ENCODE measurements at regions not wholly inside any gene's neighbourhood (a gene's known extent, or its start where the extent isn't known, plus 50 kb on each side); places are given as distances from the start of the nearest gene placed in this dataset.

DNA sequence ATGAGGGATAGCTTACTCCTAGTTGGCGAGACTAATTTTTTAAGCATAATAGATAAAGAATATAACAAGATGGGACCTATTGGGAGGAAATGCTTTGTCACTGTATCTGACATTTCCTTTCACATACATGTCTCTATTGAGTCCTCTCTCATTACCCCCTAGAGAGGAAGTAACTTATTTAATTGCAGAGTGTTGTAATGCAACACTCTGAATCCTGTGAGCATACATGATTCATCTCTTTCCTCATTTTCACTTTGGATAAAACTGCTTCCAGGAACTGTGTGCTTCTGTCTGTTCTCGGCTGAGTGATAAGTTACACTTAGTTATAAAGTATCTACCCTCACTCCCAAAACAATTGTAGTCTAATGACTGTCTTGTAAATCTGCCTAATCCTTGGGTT is 266.1 kb upstream of the ANXA10 start:
- H3K4me1 ChIP-seq (ENCODE audit: insufficient read depth, low read length, severe bottlenecking) = no peaks in the 10 kb centered on the region
- no peaks in the 10 kb centered on the region for H4K20me1 ChIP-seq (ENCODE audit: insufficient read depth, low read length)
- H3K27me3 ChIP-seq (ENCODE audit: insufficient read depth, low read length) = no peaks in the 10 kb centered on the region
- no peaks in the 10 kb centered on the region for H3F3A ChIP-seq (ENCODE audit: insufficient read depth, low read length)
- H2AFZ ChIP-seq (ENCODE audit: low read length) = no peak overlapping the region
- TF ChIP-seq EZH2 (IDR thresholded peaks at IDR 0.05; ENCODE audit: borderline replicate concordance, low read length) (no peak), CTCF (IDR thresholded peaks at IDR 0.05; ENCODE audit: low read length) (no peak)
- H3K36me3 ChIP-seq (ENCODE audit: insufficient read depth, low read length) = no peaks in the 10 kb centered on the region
- no peaks in the 10 kb centered on the region for H3K79me2 ChIP-seq (ENCODE audit: insufficient read depth, low read length)
- H3K9me2 ChIP-seq (ENCODE audit: low read depth, low read length) = no peaks in the 10 kb centered on the region
- no peak overlapping the region for H3K4me2 ChIP-seq (ENCODE audit: low read length)
- no peaks in the 10 kb centered on the region for H3K9me3 ChIP-seq (ENCODE audit: low read length)
- H3K4me3 ChIP-seq (ENCODE audit: low read depth, low read length, poor library complexity, severe bottlenecking) = no peak overlapping the region
- H3K27ac ChIP-seq (ENCODE audit: low read depth, low read length, poor library complexity, severe bottlenecking) = no peak overlapping the region
- no peak overlapping the region for H3K9ac ChIP-seq (ENCODE audit: low read length)

- Histone ChIP-seq H3K79me2 (ENCODE audit: insufficient read depth, low read length) (no peaks in the 10 kb centered on the region), H3K36me3 (ENCODE audit: insufficient read depth, low read length) (no peaks in the 10 kb centered on the region), H4K20me1 (ENCODE audit: insufficient read depth, low read length) (no peaks in the 10 kb centered on the region), H3K4me3 (ENCODE audit: low read depth, low read length, poor library complexity, severe bottlenecking) (no peak overlapping the region), H3K4me2 (ENCODE audit: low read length) (no peak overlapping the region), H3K27me3 (ENCODE audit: insufficient read depth, low read length) (no peaks in the 10 kb centered on the region), H3K9ac (ENCODE audit: low read length) (no peak overlapping the region), H3K9me2 (ENCODE audit: low read depth, low read length) (no peaks in the 10 kb centered on the region), H3K27ac (ENCODE audit: low read depth, low read length, poor library complexity, severe bottlenecking) (no peak overlapping the region), H2AFZ (ENCODE audit: low read length) (no peak overlapping the region), H3K4me1 (ENCODE audit: insufficient read depth, low read length, severe bottlenecking) (no peaks in the 10 kb centered on the region), H3K9me3 (ENCODE audit: low read length) (no peaks in the 10 kb centered on the region), H3F3A (ENCODE audit: insufficient read depth, low read length) (no peaks in the 10 kb centered on the region)
- TF ChIP-seq EZH2 (IDR thresholded peaks at IDR 0.05; ENCODE audit: borderline replicate concordance, low read length) (no peak), CTCF (IDR thresholded peaks at IDR 0.05; ENCODE audit: low read length) (no peak)
These were observed 260.5 kb upstream of the ANXA10 start for GRCh38 chr4:167831855-167832254.

DNA sequence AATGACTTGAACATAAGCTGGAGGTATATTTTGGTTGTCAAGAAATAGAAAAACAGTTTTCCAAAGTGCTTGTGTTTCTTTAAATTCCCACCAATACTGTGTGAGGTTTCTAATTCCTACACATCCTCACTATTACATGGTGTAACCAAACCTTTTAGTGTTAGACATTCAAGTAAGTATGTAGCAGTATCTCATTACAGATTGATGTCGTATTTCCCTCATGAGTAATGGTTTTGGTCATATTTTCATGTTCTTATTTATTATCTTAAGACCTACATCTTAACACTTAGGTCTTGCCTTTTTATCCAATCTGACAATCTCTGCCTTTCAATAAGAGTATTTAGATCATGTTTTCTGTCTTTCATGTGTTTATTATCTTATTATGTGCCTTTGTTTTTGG is 253.7 kb upstream of the ANXA10 start:
- no peak overlapping the region for H3K4me3 ChIP-seq (ENCODE audit: low read depth, low read length, poor library complexity, severe bottlenecking)
- no peaks in the 10 kb centered on the region for H3F3A ChIP-seq (ENCODE audit: insufficient read depth, low read length)
- no peaks in the 10 kb centered on the region for H3K27me3 ChIP-seq (ENCODE audit: insufficient read depth, low read length)
- no peaks in the 10 kb centered on the region for H3K4me1 ChIP-seq (ENCODE audit: insufficient read depth, low read length, severe bottlenecking)
- H3K79me2 ChIP-seq (ENCODE audit: insufficient read depth, low read length) = no peaks in the 10 kb centered on the region
- no peaks in the 10 kb centered on the region for H4K20me1 ChIP-seq (ENCODE audit: insufficient read depth, low read length)
- H3K9ac ChIP-seq (ENCODE audit: low read length) = no peak overlapping the region
- H3K4me2 ChIP-seq (ENCODE audit: low read length) = no peak overlapping the region
- H3K9me2 ChIP-seq (ENCODE audit: low read depth, low read length) = no peaks in the 10 kb centered on the region
- no peak overlapping the region for H2AFZ ChIP-seq (ENCODE audit: low read length)
- TF ChIP-seq EZH2 (IDR thresholded peaks at IDR 0.05; ENCODE audit: borderline replicate concordance, low read length) = no peak
- no peak for TF ChIP-seq CTCF (IDR thresholded peaks at IDR 0.05; ENCODE audit: low read length)
- H3K36me3 ChIP-seq (ENCODE audit: insufficient read depth, low read length) = no peaks in the 10 kb centered on the region
- no peaks in the 10 kb centered on the region for H3K9me3 ChIP-seq (ENCODE audit: low read length)
- no peak overlapping the region for H3K27ac ChIP-seq (ENCODE audit: low read depth, low read length, poor library complexity, severe bottlenecking)
